ENCODE measurements at regions not wholly inside any gene's neighbourhood (a gene's known extent, or its start where the extent isn't known, plus 50 kb on each side); places are given as distances from the start of the nearest gene placed in this dataset.
A peak's percentile ranks its signal among the peaks of the same experiment; 100 is the strongest.

DNA sequence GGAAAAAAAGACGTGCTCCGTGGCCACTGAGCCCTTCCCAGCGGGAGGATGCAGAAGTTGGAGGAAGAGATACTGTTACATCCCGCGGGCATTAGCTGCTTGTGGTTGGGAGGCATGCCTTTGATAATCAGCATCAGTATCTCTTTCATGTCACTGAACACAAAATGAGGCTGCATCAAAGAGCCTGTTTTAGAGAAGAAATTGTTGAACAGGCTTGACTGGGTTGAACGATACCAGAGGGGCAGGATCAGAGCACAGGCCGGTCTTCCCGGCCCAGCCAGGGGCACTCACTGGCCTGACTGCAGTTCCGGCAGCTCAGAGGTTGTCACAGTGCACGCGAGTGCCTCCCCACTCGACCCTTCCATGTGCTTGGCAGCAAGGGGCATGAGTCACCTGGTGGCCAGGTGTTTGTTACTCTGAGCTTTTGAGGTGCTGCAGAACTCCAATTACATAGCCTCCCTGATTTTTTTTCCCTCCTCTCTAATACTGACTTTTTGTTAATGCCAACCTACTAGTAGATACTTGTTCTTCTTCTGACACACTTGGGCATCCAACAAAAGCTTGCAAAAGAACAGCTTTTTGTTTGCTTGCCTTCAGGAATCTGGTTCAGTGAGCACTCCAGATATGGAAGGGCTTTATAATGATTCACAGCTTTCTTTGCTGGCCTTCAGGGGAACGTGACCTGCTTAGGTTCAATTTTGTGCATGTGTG is 121.6 kb downstream of the VAPA start:
- Histone ChIP-seq H3K36me3 (ENCODE audit: control insufficient read depth, insufficient read depth, low read length) (no peaks in the 10 kb centered on the region), H3K27ac (ENCODE audit: low read depth, low read length, severe bottlenecking) (no peak overlapping the region), H3K4me3 (ENCODE audit: extremely low read depth, insufficient read depth, low read length, poor library complexity, severe bottlenecking) (no peak overlapping the region), H3K4me1 (ENCODE audit: control insufficient read depth, insufficient read depth, low read length, poor library complexity, severe bottlenecking) (peaks cover 15% of the 10 kb centered on the region), H3K9me3 (ENCODE audit: control insufficient read depth, low read length) (no peaks in the 10 kb centered on the region)
- 86 to 87% methylated on average over 9 to 12 of the region's 13 CpGs for WGBS, 2 experiments (ENCODE audit: insufficient coverage in 2 of 2)

DNA sequence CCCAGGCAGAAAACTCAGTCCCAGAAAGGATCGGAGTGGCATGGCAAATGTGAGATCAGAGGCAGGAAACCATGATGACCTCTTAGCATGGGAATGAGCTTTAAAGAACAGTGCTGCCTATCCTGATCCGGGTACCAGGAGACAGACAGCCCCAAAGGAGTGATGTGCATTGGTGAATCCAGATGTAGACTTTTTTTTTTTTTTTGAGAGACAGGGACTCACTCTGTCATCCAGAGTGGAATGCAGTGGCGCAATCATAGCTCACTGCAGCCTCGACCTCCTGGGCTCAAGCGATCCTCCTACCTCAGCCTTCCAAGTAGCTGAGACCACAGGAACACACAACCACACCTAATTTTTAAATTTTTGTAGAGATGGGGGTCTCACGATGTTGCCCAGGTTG is 122.7 kb downstream of the VAPA start:
- Histone ChIP-seq H3K4me3 (ENCODE audit: extremely low read depth, insufficient read depth, low read length, poor library complexity, severe bottlenecking) (no peak overlapping the region), H3K9me3 (ENCODE audit: control insufficient read depth, low read length) (no peaks in the 10 kb centered on the region), H3K36me3 (ENCODE audit: control insufficient read depth, insufficient read depth, low read length) (no peaks in the 10 kb centered on the region), H3K27ac (ENCODE audit: low read depth, low read length, severe bottlenecking) (no peak overlapping the region), H3K4me1 (ENCODE audit: control insufficient read depth, insufficient read depth, low read length, poor library complexity, severe bottlenecking) (peaks cover 26% of the 10 kb centered on the region)
- 80 to 100% methylated on average over 2 to 4 of the region's 6 CpGs for WGBS, 2 experiments (ENCODE audit: insufficient coverage in 2 of 2)

DNA sequence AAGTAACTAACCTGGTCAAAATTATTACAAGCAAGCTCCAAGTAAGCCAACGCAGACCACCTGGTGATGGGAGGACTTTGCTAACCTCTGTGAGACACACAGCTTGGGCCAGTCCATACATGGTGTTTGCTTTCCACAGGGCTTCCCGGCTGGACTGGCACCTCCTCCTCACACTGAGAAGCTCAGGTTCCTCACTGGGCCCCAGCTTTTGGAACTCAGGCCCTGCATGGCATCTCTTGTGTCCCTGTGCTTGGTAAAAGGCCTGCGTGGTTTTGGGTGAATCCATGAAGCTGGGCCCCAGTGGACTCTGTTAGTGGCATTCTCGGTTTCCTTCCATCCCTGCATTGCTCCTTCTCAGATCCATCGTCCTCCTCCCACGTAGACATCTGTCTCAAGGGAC is 123.4 kb downstream of the VAPA start:
- WGBS, 2 experiments (ENCODE audit: insufficient coverage in 2 of 2), result 91 to 94% methylated on average over 6 of the region's 6 CpGs
- H3K36me3 ChIP-seq (ENCODE audit: control insufficient read depth, insufficient read depth, low read length), result no peaks in the 10 kb centered on the region

DNA sequence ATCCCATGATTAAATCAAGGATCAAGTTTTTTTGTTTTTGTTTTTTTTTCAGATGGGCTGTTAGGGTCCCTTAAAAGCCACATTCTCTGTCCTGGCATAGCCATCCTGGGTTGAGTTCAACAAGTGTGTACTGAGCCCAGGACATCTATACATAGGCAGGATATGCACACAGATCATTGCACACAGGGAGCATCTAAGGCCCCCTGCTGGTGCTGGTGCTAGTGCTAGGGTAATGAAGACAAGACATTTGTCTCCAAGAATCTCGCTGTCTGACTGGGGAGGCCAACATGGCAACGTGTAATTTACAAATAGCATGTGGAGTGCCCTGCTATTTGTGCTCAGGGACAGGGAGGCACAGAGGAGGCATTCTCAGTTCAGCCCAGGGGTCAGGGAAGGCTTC is 124.5 kb downstream of the VAPA start:
- Histone ChIP-seq H3K36me3 (ENCODE audit: control insufficient read depth, insufficient read depth, low read length) (no peaks in the 10 kb centered on the region), H3K27ac (ENCODE audit: low read depth, low read length, severe bottlenecking) (no peak overlapping the region), H3K4me1 (ENCODE audit: control insufficient read depth, insufficient read depth, low read length, poor library complexity, severe bottlenecking) (peaks cover 28% of the 10 kb centered on the region), H3K9me3 (ENCODE audit: control insufficient read depth, low read length) (peaks cover 7% of the 10 kb centered on the region), H3K4me3 (ENCODE audit: extremely low read depth, insufficient read depth, low read length, poor library complexity, severe bottlenecking) (no peak overlapping the region)
- WGBS, 2 experiments (ENCODE audit: insufficient coverage in 2 of 2), result 43 to 75% methylated on average over 1 to 2 of the region's 2 CpGs

More for the DNA sequence above, 123.4 kb downstream of the VAPA start:
- Histone ChIP-seq H3K4me1 (ENCODE audit: control insufficient read depth, insufficient read depth, low read length, poor library complexity, severe bottlenecking) (peaks cover 28% of the 10 kb centered on the region), H3K27ac (ENCODE audit: low read depth, low read length, severe bottlenecking) (no peak overlapping the region), H3K9me3 (ENCODE audit: control insufficient read depth, low read length) (peaks cover 2% of the 10 kb centered on the region), H3K4me3 (ENCODE audit: extremely low read depth, insufficient read depth, low read length, poor library complexity, severe bottlenecking) (no peak overlapping the region)

DNA sequence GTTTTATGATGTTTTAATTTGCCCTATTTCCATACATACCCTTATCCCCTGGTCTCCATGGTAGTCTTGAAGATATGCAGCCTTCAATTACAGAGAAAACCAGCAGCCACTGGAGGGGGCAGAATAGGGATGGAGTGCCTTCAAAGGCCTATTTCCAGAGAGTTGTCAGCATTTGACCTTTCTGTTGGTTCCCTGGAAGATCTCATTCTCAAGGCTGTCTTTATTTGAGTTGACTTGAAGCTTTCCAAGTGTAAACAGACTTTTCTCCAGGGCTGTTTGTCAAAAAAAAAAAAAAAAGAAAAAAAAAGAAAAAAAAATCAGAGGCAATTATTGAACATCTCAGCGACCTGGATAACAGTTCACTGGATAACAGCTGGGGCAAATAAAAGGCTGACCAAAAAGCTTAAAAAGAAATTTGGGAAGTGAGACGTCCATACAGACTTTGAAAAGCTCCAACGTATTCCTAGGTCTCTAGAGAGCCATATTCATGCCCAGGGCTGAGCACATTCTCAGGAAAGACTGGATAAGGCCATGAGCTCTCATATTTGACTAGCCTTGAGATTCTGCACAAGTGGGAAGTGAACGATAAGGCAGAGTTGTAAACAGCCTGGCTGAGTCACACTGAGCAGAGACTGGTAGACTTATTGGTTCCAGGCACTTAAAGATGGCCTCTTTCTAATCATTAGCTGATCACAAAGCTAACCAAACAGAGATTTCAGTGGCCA is 126.6 kb downstream of the VAPA start:
- Histone ChIP-seq H3K36me3 (ENCODE audit: control insufficient read depth, insufficient read depth, low read length) (no peaks in the 10 kb centered on the region), H3K4me1 (ENCODE audit: control insufficient read depth, insufficient read depth, low read length, poor library complexity, severe bottlenecking) (peaks cover 22% of the 10 kb centered on the region), H3K9me3 (ENCODE audit: control insufficient read depth, low read length) (peaks cover 7% of the 10 kb centered on the region), H3K27ac (ENCODE audit: low read depth, low read length, severe bottlenecking) (peak overlapping the region; percentile 96), H3K4me3 (ENCODE audit: extremely low read depth, insufficient read depth, low read length, poor library complexity, severe bottlenecking) (no peak overlapping the region)
- WGBS, 2 experiments (ENCODE audit: insufficient coverage in 2 of 2), result 78 to 86% methylated on average over 3 to 4 of the region's 4 CpGs

DNA sequence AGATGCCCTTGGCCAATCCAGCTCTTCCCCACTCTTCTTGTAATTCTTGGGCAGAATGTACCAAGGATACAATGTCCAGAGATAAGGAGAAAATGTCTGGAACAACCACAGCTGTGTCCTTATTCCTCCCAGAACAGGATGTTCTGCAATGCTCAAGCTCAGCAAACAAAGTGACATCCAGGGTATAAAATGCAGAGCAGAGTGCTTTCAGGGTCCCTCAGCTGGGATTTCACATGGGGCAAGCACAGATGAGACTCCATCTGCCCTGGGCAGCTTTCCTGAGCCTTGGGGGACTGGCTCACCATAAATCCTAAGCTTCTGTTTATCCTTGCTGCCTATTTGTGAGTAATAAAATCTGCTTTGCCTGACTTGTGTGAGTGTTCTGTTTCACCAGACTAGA is 127.4 kb downstream of the VAPA start:
- Histone ChIP-seq H3K9me3 (ENCODE audit: control insufficient read depth, low read length) (peaks cover 7% of the 10 kb centered on the region), H3K4me1 (ENCODE audit: control insufficient read depth, insufficient read depth, low read length, poor library complexity, severe bottlenecking) (peaks cover 18% of the 10 kb centered on the region), H3K4me3 (ENCODE audit: extremely low read depth, insufficient read depth, low read length, poor library complexity, severe bottlenecking) (no peak overlapping the region), H3K27ac (ENCODE audit: low read depth, low read length, severe bottlenecking) (peak overlapping the region; percentile 96), H3K36me3 (ENCODE audit: control insufficient read depth, insufficient read depth, low read length) (no peaks in the 10 kb centered on the region)

DNA sequence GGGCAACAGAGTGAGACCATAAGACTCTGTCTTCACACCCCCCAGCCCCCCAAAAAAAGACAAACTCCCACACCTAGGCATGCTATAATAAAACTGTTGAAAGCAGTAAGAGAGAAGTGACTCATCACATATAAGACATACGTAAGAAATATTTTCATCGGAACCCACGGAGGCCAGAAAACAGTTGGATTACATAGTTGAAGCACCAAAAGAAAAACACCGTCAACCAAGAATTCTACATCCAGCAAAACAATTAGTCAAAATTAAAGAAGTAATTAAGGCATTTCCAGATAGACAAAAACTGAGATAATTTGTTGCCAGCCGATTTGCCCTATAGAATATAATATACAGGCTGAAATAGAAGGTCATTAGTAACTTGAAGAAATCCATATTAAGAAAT is 128.7 kb downstream of the VAPA start:
- 50% methylated on average over 2 of the region's 5 CpGs; no CpG with 5 or more reads in 1 of the 2 experiments for WGBS, 2 experiments (ENCODE audit: insufficient coverage in 2 of 2)
- no peaks in the 10 kb centered on the region for H3K36me3 ChIP-seq (ENCODE audit: control insufficient read depth, insufficient read depth, low read length)
- H3K27ac ChIP-seq (ENCODE audit: low read depth, low read length, severe bottlenecking), result no peak overlapping the region

DNA sequence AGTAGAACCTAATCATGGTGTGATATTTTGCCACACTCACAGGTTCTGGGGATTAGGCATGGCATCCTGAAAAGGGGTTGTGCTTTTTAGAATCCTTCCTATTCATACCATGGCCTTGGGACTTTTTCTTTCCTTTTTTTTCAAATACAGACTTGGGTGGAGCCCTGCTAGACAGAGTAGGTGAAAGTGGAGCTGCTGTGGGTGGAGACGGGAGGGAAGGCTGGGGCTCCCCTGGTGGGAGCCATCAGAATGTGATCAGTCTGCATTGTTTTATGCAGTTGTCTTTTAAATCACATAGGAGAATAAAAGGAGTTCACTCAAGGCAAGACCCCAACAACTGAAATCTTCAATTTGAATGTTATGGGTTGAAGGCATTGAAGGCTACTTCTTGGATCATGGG is 130.2 kb downstream of the VAPA start:
- Histone ChIP-seq H3K27ac (ENCODE audit: low read depth, low read length, severe bottlenecking) (no peak overlapping the region), H3K4me1 (ENCODE audit: control insufficient read depth, insufficient read depth, low read length, poor library complexity, severe bottlenecking) (peaks cover 22% of the 10 kb centered on the region), H3K36me3 (ENCODE audit: control insufficient read depth, insufficient read depth, low read length) (no peaks in the 10 kb centered on the region), H3K4me3 (ENCODE audit: extremely low read depth, insufficient read depth, low read length, poor library complexity, severe bottlenecking) (no peak overlapping the region), H3K9me3 (ENCODE audit: control insufficient read depth, low read length) (peaks cover 12% of the 10 kb centered on the region)
- 100% methylated on average over 1 of the region's 1 CpG; no CpG with 5 or more reads in 1 of the 2 experiments for WGBS, 2 experiments (ENCODE audit: insufficient coverage in 2 of 2)

More for the DNA sequence above, 128.7 kb downstream of the VAPA start:
- H3K4me3 ChIP-seq (ENCODE audit: extremely low read depth, insufficient read depth, low read length, poor library complexity, severe bottlenecking), result no peak overlapping the region
- H3K4me1 ChIP-seq (ENCODE audit: control insufficient read depth, insufficient read depth, low read length, poor library complexity, severe bottlenecking), result peaks cover 22% of the 10 kb centered on the region
- H3K9me3 ChIP-seq (ENCODE audit: control insufficient read depth, low read length), result peaks cover 12% of the 10 kb centered on the region

DNA sequence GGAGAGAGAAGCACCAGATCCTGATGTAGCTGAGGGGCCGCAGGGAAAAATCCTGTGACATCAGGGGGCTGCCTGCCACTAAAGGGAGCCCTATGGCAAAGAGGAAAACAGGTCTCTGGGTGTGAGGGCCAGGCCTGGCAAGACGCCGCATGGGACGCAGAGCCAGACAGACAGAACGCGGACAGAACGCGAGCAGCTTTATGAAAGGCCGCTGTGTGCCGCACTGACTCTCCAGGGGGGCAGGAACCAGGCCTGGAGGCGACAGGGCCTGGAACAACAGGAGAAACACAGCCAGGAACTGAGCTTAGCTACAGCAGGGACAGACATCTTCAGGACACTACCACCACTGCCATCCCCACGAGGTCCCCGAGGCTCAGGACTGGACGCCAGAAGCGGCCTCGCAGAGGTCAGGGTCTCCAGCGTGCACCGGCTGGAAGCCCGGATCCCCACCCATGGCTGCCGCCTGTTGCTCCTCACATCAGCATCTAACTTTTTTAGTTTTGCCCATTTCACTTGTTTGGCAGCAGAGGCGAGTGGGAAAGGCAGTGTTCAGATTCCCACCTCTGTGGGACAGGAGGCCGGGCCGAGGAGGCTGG is 131.6 kb downstream of the VAPA start:
- no peaks in the 10 kb centered on the region for H3K36me3 ChIP-seq (ENCODE audit: control insufficient read depth, insufficient read depth, low read length)
- 95 to 96% methylated on average over 16 to 22 of the region's 23 CpGs for WGBS, 2 experiments (ENCODE audit: insufficient coverage in 2 of 2)
- no peak overlapping the region for H3K4me3 ChIP-seq (ENCODE audit: extremely low read depth, insufficient read depth, low read length, poor library complexity, severe bottlenecking)
- peaks cover 12% of the 10 kb centered on the region for H3K9me3 ChIP-seq (ENCODE audit: control insufficient read depth, low read length)
- peaks cover 17% of the 10 kb centered on the region for H3K4me1 ChIP-seq (ENCODE audit: control insufficient read depth, insufficient read depth, low read length, poor library complexity, severe bottlenecking)
- no peak overlapping the region for H3K27ac ChIP-seq (ENCODE audit: low read depth, low read length, severe bottlenecking)

DNA sequence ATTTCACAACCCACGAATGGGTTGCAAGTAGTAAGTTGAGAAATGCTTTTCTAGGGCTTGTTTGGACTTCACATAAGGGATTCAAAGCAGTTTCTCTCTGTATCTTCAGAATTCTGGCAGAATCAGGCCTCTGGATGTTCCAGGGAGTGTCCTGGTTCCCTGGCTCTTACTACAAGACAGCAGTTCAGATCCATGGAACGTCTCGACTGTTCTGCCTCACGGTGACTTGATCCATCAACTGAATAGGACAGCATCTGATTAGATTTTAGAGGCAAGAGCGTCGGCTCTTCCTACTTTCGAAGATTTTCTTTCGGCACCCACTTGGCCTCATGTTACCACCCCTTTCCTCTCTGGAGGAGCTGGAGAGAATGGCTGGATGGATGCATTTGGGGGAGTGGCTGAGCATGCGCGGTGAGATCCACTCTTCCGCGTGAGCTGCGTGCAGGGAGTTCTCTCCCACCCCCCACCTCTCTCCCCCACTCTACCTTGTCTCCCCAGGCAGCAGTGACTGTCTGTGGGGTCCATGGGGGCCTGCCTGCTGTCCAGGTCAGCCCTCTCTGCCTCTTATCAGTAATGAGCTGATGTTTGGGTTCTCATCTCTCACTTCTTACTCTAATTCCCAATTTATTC is 132.5 kb downstream of the VAPA start:
- Histone ChIP-seq H3K36me3 (ENCODE audit: control insufficient read depth, insufficient read depth, low read length) (no peaks in the 10 kb centered on the region), H3K9me3 (ENCODE audit: control insufficient read depth, low read length) (peaks cover 12% of the 10 kb centered on the region), H3K4me3 (ENCODE audit: extremely low read depth, insufficient read depth, low read length, poor library complexity, severe bottlenecking) (no peak overlapping the region), H3K27ac (ENCODE audit: low read depth, low read length, severe bottlenecking) (no peak overlapping the region), H3K4me1 (ENCODE audit: control insufficient read depth, insufficient read depth, low read length, poor library complexity, severe bottlenecking) (peaks cover 8% of the 10 kb centered on the region)
- 98 to 100% methylated on average over 5 to 8 of the region's 13 CpGs for WGBS, 2 experiments (ENCODE audit: insufficient coverage in 2 of 2)
